ENCODE measurements at regions not wholly inside any gene's neighbourhood (a gene's known extent, or its start where the extent isn't known, plus 50 kb on each side); places are given as distances from the start of the nearest gene placed in this dataset.
"Not testable (repeated sequence)": the region's sequence is repeated elsewhere in the genome, so short reads cannot be mapped to it uniquely, and the experiment has no call there.

DNA sequence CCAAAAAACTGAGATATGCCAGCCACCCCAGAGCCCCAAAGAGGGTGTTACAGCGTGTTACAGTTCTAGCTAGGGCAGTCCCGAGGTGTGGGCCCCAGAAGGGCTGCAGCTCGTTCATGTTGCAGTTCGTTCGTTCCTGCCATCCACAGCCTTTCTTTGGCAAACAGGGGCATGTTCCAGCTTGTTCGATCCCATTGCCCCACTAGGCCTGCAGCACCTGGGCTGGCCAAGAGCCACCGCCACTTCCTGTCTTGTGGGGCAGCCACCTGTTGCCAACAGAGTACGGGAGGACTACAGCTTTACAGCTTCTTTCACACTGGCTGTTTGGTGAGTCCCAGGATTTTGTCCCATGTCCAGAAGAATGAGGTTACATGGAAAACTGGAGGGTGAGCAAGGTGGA, 198.1 kb downstream of the MMUT start:
- Histone ChIP-seq H3K9ac (ENCODE audit: low read length) (no peak overlapping the region), H3K27me3 (ENCODE audit: control insufficient read depth, insufficient read depth, low read length) (no peaks in the 10 kb centered on the region), H3K27ac (ENCODE audit: low read depth, low read length) (no peak overlapping the region), H3K36me3 (ENCODE audit: control insufficient read depth, insufficient read depth, low read length) (no peaks in the 10 kb centered on the region), H3K4me3 (ENCODE audit: low read length) (no peak overlapping the region), H3K4me1 (ENCODE audit: control insufficient read depth, insufficient read depth, low read length) (no peaks in the 10 kb centered on the region)

DNA sequence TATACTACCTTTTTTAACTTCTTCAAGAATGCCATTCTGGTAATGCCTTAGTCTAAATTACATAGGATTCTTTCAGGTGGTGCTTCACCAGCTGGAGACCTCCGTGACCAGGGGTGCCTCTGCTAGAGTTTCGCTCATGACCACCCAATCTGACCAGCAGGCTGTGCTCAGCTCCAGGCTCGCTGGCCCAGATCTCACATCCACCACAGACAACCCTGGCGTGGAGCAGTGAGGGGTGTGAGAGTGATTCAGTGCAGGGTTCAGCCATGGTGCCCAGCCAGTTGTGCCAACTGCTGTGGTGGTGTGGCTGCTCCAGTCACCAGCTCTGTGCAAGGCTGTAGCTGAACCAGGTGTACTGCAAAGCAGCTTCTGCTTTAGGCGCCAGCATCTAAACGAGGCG, 198.6 kb downstream of the MMUT start:
- H3K9ac ChIP-seq (ENCODE audit: low read length), result no peak overlapping the region
- no peak overlapping the region for H3K4me3 ChIP-seq (ENCODE audit: low read length)
- H3K36me3 ChIP-seq (ENCODE audit: control insufficient read depth, insufficient read depth, low read length), result no peaks in the 10 kb centered on the region
- H3K27me3 ChIP-seq (ENCODE audit: control insufficient read depth, insufficient read depth, low read length), result no peaks in the 10 kb centered on the region
- H3K27ac ChIP-seq (ENCODE audit: low read depth, low read length), result no peak overlapping the region
- no peaks in the 10 kb centered on the region for H3K4me1 ChIP-seq (ENCODE audit: control insufficient read depth, insufficient read depth, low read length)

DNA sequence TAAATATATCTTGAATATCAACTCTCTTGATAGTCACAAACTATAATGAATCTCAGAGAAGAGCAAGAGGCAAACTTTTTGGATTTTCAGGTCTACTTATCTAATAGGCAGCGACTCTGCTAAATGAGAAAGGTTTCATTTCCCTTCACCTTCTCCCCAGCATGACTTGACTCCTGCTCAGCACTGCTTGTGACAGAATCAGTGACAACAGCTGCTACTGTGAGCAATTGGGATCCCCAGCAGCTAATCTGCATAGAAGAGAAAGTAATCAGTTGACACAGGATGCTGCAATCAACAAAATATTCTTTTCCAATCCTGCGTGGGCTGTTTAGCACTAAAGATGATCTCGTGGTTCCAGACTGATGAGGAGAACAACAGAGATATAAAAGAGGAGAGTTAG, 205.5 kb downstream of the MMUT start:
- Histone ChIP-seq H3K9ac (ENCODE audit: low read length) (no peak overlapping the region), H3K27ac (ENCODE audit: low read depth, low read length) (no peak overlapping the region), H3K27me3 (ENCODE audit: control insufficient read depth, insufficient read depth, low read length) (no peaks in the 10 kb centered on the region), H3K4me3 (ENCODE audit: low read length) (no peak overlapping the region), H3K36me3 (ENCODE audit: control insufficient read depth, insufficient read depth, low read length) (no peaks in the 10 kb centered on the region), H3K4me1 (ENCODE audit: control insufficient read depth, insufficient read depth, low read length) (no peaks in the 10 kb centered on the region)

DNA sequence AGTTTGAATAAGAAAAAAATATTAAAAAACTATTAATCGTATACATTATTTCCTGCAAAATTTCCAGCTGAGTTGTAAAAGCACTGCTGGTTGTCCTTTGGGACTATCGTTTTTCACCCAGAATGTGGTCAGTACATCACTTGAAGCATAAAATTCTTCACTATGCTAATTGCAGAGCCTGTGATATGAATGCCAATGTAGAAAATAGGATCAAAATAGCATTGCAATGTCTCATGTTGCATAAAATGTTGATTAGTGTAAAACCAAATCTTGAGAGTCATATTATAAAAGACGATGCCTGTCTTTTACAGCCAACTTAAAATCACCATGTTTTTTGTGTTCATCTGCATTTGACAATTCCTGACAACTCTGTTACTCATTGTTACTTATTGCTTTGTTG, 207.7 kb downstream of the MMUT start:
- Histone ChIP-seq H3K27ac (ENCODE audit: low read depth, low read length) (no peak overlapping the region), H3K27me3 (ENCODE audit: control insufficient read depth, insufficient read depth, low read length) (no peaks in the 10 kb centered on the region), H3K4me1 (ENCODE audit: control insufficient read depth, insufficient read depth, low read length) (no peaks in the 10 kb centered on the region), H3K4me3 (ENCODE audit: low read length) (no peak overlapping the region), H3K9ac (ENCODE audit: low read length) (no peak overlapping the region), H3K36me3 (ENCODE audit: control insufficient read depth, insufficient read depth, low read length) (no peaks in the 10 kb centered on the region)

DNA sequence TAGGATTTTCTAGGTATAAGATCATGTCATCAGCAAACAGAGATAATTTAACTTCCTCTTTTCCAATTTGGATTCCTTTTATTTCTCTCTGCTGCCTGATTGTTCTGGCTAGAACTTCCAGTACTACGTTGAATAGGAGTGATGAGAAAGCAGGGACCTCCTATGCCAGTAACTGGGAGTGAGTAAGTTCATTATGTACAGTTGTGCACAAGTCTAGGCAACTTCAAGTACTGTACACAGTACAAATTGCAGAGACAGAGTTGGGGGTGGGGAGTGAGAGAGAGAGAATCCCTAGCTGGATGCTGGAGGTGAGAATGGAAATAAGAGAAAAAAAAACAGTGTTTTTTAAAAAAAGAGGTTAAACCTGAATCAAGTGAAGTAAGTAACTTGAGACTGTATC, 210.2 kb downstream of the MMUT start:
- Histone ChIP-seq H3K36me3 (ENCODE audit: control insufficient read depth, insufficient read depth, low read length) (no peaks in the 10 kb centered on the region), H3K27ac (ENCODE audit: low read depth, low read length) (no peak overlapping the region), H3K4me3 (ENCODE audit: low read length) (no peak overlapping the region), H3K27me3 (ENCODE audit: control insufficient read depth, insufficient read depth, low read length) (no peaks in the 10 kb centered on the region), H3K9ac (ENCODE audit: low read length) (no peak overlapping the region), H3K4me1 (ENCODE audit: control insufficient read depth, insufficient read depth, low read length) (no peaks in the 10 kb centered on the region)

DNA sequence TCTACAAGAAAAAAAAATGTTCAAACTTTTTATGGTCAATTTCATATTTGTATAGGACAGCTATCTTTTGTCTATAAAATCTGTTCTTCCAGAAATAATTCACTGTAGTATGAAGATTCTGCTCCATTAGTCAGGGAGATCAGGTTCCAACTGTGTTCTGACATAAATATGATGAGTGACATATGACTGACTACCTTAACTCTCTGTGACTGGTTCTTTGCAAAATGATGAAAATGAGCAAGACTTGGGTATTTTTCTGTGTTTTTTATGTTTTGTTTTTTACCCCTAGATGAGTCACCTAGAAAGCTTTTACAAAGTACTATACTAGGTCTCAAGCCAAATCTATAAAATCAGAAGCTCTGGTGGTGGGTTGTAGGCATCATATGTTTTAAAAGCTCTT, 229.6 kb downstream of the MMUT start:
- Histone ChIP-seq H3K36me3 (ENCODE audit: control insufficient read depth, insufficient read depth, low read length) (no peaks in the 10 kb centered on the region), H3K4me3 (ENCODE audit: low read length) (no peak overlapping the region), H3K27me3 (ENCODE audit: control insufficient read depth, insufficient read depth, low read length) (no peaks in the 10 kb centered on the region), H3K9ac (ENCODE audit: low read length) (no peak overlapping the region), H3K4me1 (ENCODE audit: control insufficient read depth, insufficient read depth, low read length) (no peaks in the 10 kb centered on the region), H3K27ac (ENCODE audit: low read depth, low read length) (no peak overlapping the region)

DNA sequence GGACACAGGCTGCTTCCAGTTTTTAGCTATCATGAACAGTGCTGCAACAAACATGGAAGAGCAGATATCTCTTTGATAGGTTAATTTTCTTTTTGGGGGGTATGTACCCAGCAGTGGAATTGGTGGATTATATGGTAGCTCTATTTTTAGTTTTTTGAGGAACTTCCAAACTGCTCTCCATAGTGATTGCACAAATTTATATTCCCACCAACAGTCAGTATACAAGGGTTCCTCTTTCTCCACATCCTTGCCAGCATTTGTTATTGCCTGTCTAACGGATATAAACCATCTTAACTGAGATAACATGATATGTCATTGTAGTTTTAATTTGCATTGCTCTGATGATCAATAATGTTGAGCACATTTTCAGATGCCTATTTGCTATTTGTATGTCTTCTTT, 237.6 kb downstream of the MMUT start:
- Histone ChIP-seq H3K27ac (ENCODE audit: low read depth, low read length) (no peak overlapping the region), H3K4me1 (ENCODE audit: control insufficient read depth, insufficient read depth, low read length) (no peaks in the 10 kb centered on the region), H3K27me3 (ENCODE audit: control insufficient read depth, insufficient read depth, low read length) (no peaks in the 10 kb centered on the region), H3K36me3 (ENCODE audit: control insufficient read depth, insufficient read depth, low read length) (no peaks in the 10 kb centered on the region), H3K4me3 (ENCODE audit: low read length) (no peak overlapping the region), H3K9ac (ENCODE audit: low read length) (no peak overlapping the region)

DNA sequence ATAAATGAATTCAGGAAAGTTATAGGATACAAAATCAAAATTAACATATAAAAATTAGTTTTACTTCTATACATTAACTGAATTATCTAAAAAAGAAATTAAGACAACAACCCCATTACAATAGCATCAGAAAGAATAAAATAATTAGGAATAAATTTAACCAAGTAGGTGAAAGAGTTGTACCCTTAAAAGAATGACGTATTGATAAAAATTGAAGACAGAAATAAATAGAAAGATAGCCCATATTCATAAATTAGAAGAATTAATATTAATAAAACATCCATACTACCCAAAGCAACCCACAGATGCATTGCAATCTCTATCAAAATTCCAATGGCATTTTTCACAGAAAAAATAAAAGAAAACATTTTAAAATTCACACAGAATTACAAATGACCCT, 242.8 kb downstream of the MMUT start:
- H3K36me3 ChIP-seq (ENCODE audit: control insufficient read depth, insufficient read depth, low read length), result no peaks in the 10 kb centered on the region
- no peak overlapping the region for H3K9ac ChIP-seq (ENCODE audit: low read length)
- no peak overlapping the region for H3K27ac ChIP-seq (ENCODE audit: low read depth, low read length)
- H3K4me3 ChIP-seq (ENCODE audit: low read length), result no peak overlapping the region
- no peaks in the 10 kb centered on the region for H3K27me3 ChIP-seq (ENCODE audit: control insufficient read depth, insufficient read depth, low read length)
- no peaks in the 10 kb centered on the region for H3K4me1 ChIP-seq (ENCODE audit: control insufficient read depth, insufficient read depth, low read length)

DNA sequence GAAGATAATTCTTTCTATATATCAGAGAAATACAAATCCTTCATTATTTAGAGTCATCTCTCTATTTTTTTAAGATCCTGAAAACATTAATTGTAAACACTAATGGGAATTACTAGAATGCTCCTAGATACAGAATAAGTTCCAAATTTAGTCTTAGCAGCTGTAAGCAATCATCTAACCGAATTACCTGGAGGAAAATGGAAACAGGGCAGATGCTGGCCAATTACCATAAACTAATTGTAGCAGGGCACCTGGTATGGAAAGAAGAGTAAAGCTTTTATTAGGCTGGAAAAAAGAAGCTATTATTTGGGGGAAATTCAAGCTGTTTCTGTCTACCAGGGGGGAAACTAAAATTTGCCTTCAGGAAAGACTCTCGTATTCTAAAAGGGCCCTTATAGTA, 257.5 kb downstream of the MMUT start:
- no peak overlapping the region for H3K4me3 ChIP-seq (ENCODE audit: low read length)
- no peaks in the 10 kb centered on the region for H3K4me1 ChIP-seq (ENCODE audit: control insufficient read depth, insufficient read depth, low read length)
- no peaks in the 10 kb centered on the region for H3K36me3 ChIP-seq (ENCODE audit: control insufficient read depth, insufficient read depth, low read length)
- H3K27ac ChIP-seq (ENCODE audit: low read depth, low read length), result no peak overlapping the region
- no peak overlapping the region for H3K9ac ChIP-seq (ENCODE audit: low read length)
- H3K27me3 ChIP-seq (ENCODE audit: control insufficient read depth, insufficient read depth, low read length), result no peaks in the 10 kb centered on the region

DNA sequence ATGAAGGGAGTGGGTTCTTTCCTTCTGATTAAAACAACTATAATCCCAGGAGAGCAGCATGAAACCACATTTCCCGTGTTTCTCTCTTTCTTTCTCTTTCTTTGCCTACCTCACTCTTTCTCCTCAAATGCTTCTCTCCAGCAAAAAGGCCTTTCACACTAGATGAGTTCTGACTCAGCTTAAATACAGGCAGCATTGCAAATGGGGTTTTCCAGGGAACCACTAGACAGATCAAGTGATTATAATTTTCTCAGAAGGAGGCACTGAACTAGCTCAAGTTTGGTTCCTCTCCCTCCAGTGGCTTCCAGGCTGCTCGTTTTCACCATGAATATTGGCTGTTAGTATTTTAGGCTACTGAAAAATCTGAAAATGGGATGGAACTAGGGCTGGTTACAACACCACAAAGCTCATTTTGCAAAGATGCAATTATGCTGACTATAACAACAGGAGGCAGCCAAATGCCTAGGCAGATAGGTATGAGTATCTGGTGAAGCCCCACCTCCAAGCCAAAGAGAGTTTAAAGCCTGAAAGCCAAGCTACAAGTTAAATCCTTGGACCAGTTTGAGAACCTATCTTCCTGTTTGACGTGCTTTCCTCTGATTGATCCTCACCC, 260.0 kb downstream of the MMUT start:
- H3K36me3 ChIP-seq (ENCODE audit: control insufficient read depth, insufficient read depth, low read length), result no peaks in the 10 kb centered on the region
- H3K9ac ChIP-seq (ENCODE audit: low read length), result no peak overlapping the region
- no peak overlapping the region for H3K4me3 ChIP-seq (ENCODE audit: low read length)
- no peaks in the 10 kb centered on the region for H3K27me3 ChIP-seq (ENCODE audit: control insufficient read depth, insufficient read depth, low read length)
- H3K4me1 ChIP-seq (ENCODE audit: control insufficient read depth, insufficient read depth, low read length), result no peaks in the 10 kb centered on the region
- no peak overlapping the region for H3K27ac ChIP-seq (ENCODE audit: low read depth, low read length)

DNA sequence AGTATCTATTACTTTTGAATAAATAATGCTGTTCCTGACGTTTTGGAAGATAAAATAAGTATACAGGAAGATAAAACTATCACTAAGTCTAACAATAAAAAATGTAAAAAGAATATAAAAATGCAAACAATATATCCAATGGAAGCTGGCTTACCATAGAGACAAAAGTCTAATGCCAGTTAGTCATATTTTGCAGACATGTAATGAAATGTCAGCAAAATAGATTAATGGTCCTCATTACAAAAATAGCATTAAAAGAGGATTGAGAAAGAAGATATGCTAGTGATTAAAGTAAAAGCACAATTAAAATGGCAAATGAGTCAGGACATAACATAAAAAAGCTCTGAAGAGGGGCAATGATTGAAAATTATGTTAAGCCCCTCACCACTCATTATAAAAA, 265.0 kb downstream of the MMUT start:
- Histone ChIP-seq H3K4me3 (ENCODE audit: low read length) (no peak overlapping the region), H3K27me3 (ENCODE audit: control insufficient read depth, insufficient read depth, low read length) (no peaks in the 10 kb centered on the region), H3K36me3 (ENCODE audit: control insufficient read depth, insufficient read depth, low read length) (no peaks in the 10 kb centered on the region), H3K27ac (ENCODE audit: low read depth, low read length) (no peak overlapping the region), H3K4me1 (ENCODE audit: control insufficient read depth, insufficient read depth, low read length) (no peaks in the 10 kb centered on the region), H3K9ac (ENCODE audit: low read length) (no peak overlapping the region)

DNA sequence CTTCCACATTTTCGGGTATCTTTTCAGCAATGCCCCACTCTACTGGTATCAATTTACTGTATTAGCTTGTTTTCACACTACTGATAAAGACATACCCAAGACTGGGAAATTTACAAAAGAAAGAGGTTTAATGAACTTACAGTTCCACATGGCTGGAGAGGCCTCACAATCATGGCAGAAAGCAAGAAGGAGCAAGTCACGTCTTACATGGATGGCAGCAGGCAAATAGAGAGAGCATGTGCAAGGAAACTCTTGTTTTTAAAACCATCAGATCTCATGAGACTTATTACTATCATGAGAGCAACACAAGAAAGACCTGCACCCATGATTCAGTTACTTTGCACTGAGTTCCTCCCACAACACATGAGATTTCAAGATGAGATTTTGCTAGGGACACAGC, 300.7 kb downstream of the MMUT start:
- H3K36me3 ChIP-seq (ENCODE audit: control insufficient read depth, insufficient read depth, low read length), result not testable (repeated sequence)

DNA sequence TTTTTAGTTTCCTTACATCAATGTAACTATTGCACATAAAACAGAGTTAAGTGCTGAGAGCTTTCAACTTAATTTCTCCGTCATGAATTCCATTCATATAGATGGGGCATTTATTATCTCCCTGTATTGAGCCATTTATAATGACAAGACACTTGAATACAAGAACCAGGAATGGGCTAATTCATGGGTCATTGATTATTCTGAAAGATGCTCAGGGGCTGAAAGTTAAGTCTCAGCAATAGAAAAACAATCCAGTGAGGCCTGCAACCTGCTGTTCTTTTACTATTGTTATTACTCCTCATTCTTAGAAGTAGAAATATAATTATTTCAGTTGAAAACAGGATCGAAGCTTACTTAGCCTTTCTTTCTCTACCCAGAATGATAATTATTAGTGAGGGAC, 307.7 kb downstream of the MMUT start:
- Histone ChIP-seq H3K4me1 (ENCODE audit: control insufficient read depth, insufficient read depth, low read length) (no peaks in the 10 kb centered on the region), H3K27ac (ENCODE audit: low read depth, low read length) (no peak overlapping the region), H3K27me3 (ENCODE audit: control insufficient read depth, insufficient read depth, low read length) (no peaks in the 10 kb centered on the region), H3K36me3 (ENCODE audit: control insufficient read depth, insufficient read depth, low read length) (no peaks in the 10 kb centered on the region), H3K9ac (ENCODE audit: low read length) (no peak overlapping the region), H3K4me3 (ENCODE audit: low read length) (no peak overlapping the region)

More for the DNA sequence above, 300.7 kb downstream of the MMUT start:
- not testable (repeated sequence) for H3K27me3 ChIP-seq (ENCODE audit: control insufficient read depth, insufficient read depth, low read length); H3K27ac ChIP-seq (ENCODE audit: low read depth, low read length); H3K9ac ChIP-seq (ENCODE audit: low read length); H3K4me1 ChIP-seq (ENCODE audit: control insufficient read depth, insufficient read depth, low read length); H3K4me3 ChIP-seq (ENCODE audit: low read length)

All from rectal smooth muscle tissue (tissue), 1 donor.